HEK293 (cell line): ENCODE measurements at regions not wholly inside any gene's neighbourhood (a gene's known extent, or its start where the extent isn't known, plus 50 kb on each side); places are given as distances from the start of the nearest gene placed in this dataset.

Source experiments
- CTCF ChIA-PET: fragments of 350-600 bp; formaldehyde crosslinking; extraction: SDS; loops from one replicate; lab custom pipeline; 2021; ENCODE audit warnings: antibody characterized with exemption; lab: Yijun Ruan, JAX
- POLR2A ChIA-PET: fragments of 300-600 bp; formaldehyde crosslinking; extraction: SDS; loops from one replicate; lab custom pipeline; 2020; ENCODE audit warnings: antibody characterized with exemption, inconsistent platforms; lab: Yijun Ruan, JAX
- H3K27ac ChIP-seq: fragments of 200-500 bp; sonication (Bioruptor generic); 2 replicates; pipeline ENCODE4 v1.5.1; 2014; ENCODE audit warnings: low read depth, low read length, control low read depth, inconsistent platforms; ENCODE audit errors: extremely low read depth
- H3K36me3 ChIP-seq, 2 experiments: fragments of 200-500 bp in 1 of 2; sonication (Bioruptor generic) in 1 of 2; 1 replicate in 1 of 2; 2 replicates in 1 of 2; pipeline ENCODE4 v1.5.1; 2014 to 2017; ENCODE audit warnings: inconsistent platforms in 2 of 2, low read length in 2 of 2; ENCODE audit not compliant: control insufficient read depth in 2 of 2, insufficient read depth in 1 of 2
- H3K4me1 ChIP-seq: fragments of 200-500 bp; sonication (Bioruptor generic); 2 replicates; pipeline ENCODE4 v1.5.1; 2014; ENCODE audit warnings: mild to moderate bottlenecking, low read length, inconsistent platforms; ENCODE audit not compliant: control insufficient read depth, insufficient read depth
- H3K4me3 ChIP-seq: 2 replicates; pipeline ENCODE4 v1.5.1; 2011; ENCODE audit warnings: low read depth, mild to moderate bottlenecking, control low read depth, low read length, moderate library complexity
- H3K9me3 ChIP-seq: fragments of 200-500 bp; sonication (Bioruptor generic); 2 replicates; pipeline ENCODE4 v1.5.1; 2014; ENCODE audit warnings: low read depth, low read length, inconsistent platforms; ENCODE audit not compliant: control insufficient read depth, insufficient read depth
- AEBP2 ChIP-seq: fragments of 450-650 bp; formaldehyde crosslinking; IDR thresholded peaks from 2 replicates; pipeline ENCODE4 v1.5.1; 2016; ENCODE audit warnings: missing biosample characterization, missing genetic modification characterization, borderline replicate concordance
- GLIS1 ChIP-seq: fragments of 450-650 bp; formaldehyde crosslinking; IDR thresholded peaks from 2 replicates; pipeline ENCODE4 v1.5.1; 2016; ENCODE audit warnings: missing biosample characterization, missing genetic modification characterization
- KLF16 ChIP-seq: fragments of 450-650 bp; formaldehyde crosslinking; IDR thresholded peaks from 2 replicates; pipeline ENCODE4 v1.5.1; 2017; ENCODE audit warnings: missing biosample characterization, missing genetic modification characterization
- KLF7 ChIP-seq: fragments of 450-650 bp; formaldehyde crosslinking; IDR thresholded peaks from 2 replicates; pipeline ENCODE4 v1.5.1; 2016; ENCODE audit warnings: missing biosample characterization, missing genetic modification characterization, borderline replicate concordance
- KLF9 ChIP-seq: fragments of 450-650 bp; formaldehyde crosslinking; IDR thresholded peaks from 2 replicates; pipeline ENCODE4 v1.5.1; 2016; ENCODE audit warnings: missing biosample characterization, missing genetic modification characterization, low read depth
- PRDM10 ChIP-seq: fragments of 450-650 bp; formaldehyde crosslinking; IDR thresholded peaks from 2 replicates; pipeline ENCODE4 v1.5.1; 2016; ENCODE audit warnings: missing biosample characterization, missing genetic modification characterization
- ZBTB11 ChIP-seq: fragments of 450-650 bp; formaldehyde crosslinking; conservative IDR thresholded peaks from 2 replicates; pipeline ENCODE4 v1.5.1; 2016; ENCODE audit warnings: low read depth, missing biosample characterization, missing genetic modification characterization
- ZFHX2 ChIP-seq: fragments of 450-650 bp; formaldehyde crosslinking; conservative IDR thresholded peaks from 2 replicates; pipeline ENCODE4 v1.5.1; 2016; ENCODE audit warnings: missing biosample characterization, missing genetic modification characterization
- ZNF10 ChIP-seq: fragments of 450-650 bp; formaldehyde crosslinking; IDR thresholded peaks from 2 replicates; pipeline ENCODE4 v1.5.1; 2017; ENCODE audit warnings: missing biosample characterization, missing genetic modification characterization
- ZNF18 ChIP-seq: fragments of 450-650 bp; formaldehyde crosslinking; IDR thresholded peaks from 2 replicates; pipeline ENCODE4 v1.5.1; 2016; ENCODE audit warnings: missing biosample characterization, missing genetic modification characterization
- ZNF223 ChIP-seq: fragments of 450-650 bp; formaldehyde crosslinking; IDR thresholded peaks from 2 replicates; pipeline ENCODE4 v1.5.1; 2016; ENCODE audit warnings: missing biosample characterization, missing genetic modification characterization
- ZNF335 ChIP-seq: fragments of 450-650 bp; formaldehyde crosslinking; conservative IDR thresholded peaks from 2 replicates; pipeline ENCODE4 v1.5.1; 2016; ENCODE audit warnings: missing biosample characterization, missing genetic modification characterization
- ZNF366 ChIP-seq: fragments of 450-650 bp; formaldehyde crosslinking; conservative IDR thresholded peaks from 2 replicates; pipeline ENCODE4 v1.5.1; 2016; ENCODE audit warnings: missing biosample characterization, missing genetic modification characterization
- ZNF488 ChIP-seq: fragments of 450-650 bp; formaldehyde crosslinking; IDR thresholded peaks from 2 replicates; pipeline ENCODE4 v1.5.1; 2016; ENCODE audit warnings: missing biosample characterization, missing genetic modification characterization
- ZNF530 ChIP-seq: fragments of 450-650 bp; formaldehyde crosslinking; IDR thresholded peaks from 2 replicates; pipeline ENCODE4 v1.5.1; 2016; ENCODE audit warnings: low read depth, missing biosample characterization, missing genetic modification characterization
- ZNF596 ChIP-seq: fragments of 450-650 bp; IDR thresholded peaks from 2 replicates; pipeline ENCODE4 v1.5.0; 2018; ENCODE audit warnings: missing biosample characterization, mild to moderate bottlenecking, missing genetic modification characterization, moderate library complexity
- ZNF792 ChIP-seq: fragments of 450-650 bp; formaldehyde crosslinking; IDR thresholded peaks from 2 replicates; pipeline ENCODE4 v1.5.1; 2016; ENCODE audit warnings: missing biosample characterization, missing genetic modification characterization
- ZSCAN4 ChIP-seq: fragments of 450-650 bp; formaldehyde crosslinking; IDR thresholded peaks from 2 replicates; pipeline ENCODE4 v1.5.1; 2017; ENCODE audit warnings: missing biosample characterization, missing genetic modification characterization
- ZXDB ChIP-seq: fragments of 450-650 bp; formaldehyde crosslinking; IDR thresholded peaks from 2 replicates; pipeline ENCODE4 v1.5.1; 2016; ENCODE audit warnings: missing biosample characterization, missing genetic modification characterization

GRCh38 chr20:53873230-53873604 is 197.2 kb downstream of the BCAS1 start (continued):
- TF ChIP-seq PRDM10 (tag by site-specific recombination) (0 out of 2 replicates have a peak, but pooled peaks have one; percentile 28), ZFHX2 (tag by site-specific recombination) (no peak)

GRCh38 chr20:53872561-53873229 is 197.7 kb downstream of the BCAS1 start:
- H3K27ac ChIP-seq = no peak overlapping the region
- CTCF ChIA-PET = interaction anchor here (0.7 to 1.5 kb wide), 7 partner anchors 17 to 1563 kb away, joined by 3 to 5 read pairs (median 3); no protein-coding TSS in a partner anchor

GRCh38 chr20:53872081-53872541 is 198.3 kb downstream of the BCAS1 start:
- POLR2A ChIA-PET = no interaction called here
- Histone ChIP-seq H3K4me1 (peaks cover under 1% of the 10 kb centered on the region; the same call in 1 of the 2 replicates), H3K4me3 (no peak overlapping the region), H3K9me3 (no peaks in the 10 kb centered on the region), H3K27ac (no peak overlapping the region), H3K36me3 (no peaks in the 10 kb centered on the region)
- CTCF ChIA-PET = interaction anchor here (0.7 to 1.5 kb wide), 5 partner anchors 43 to 1562 kb away, joined by 3 to 5 read pairs (median 3); no protein-coding TSS in a partner anchor
- no peak for TF ChIP-seq ZNF792
- TF ChIP-seq GLIS1 (tag by site-specific recombination) = no peak
- no peak for TF ChIP-seq ZNF18 (tag by site-specific recombination)
- no peak for TF ChIP-seq ZBTB11 (tag by site-specific recombination)
- TF ChIP-seq KLF9 (tag by site-specific recombination) = no peak
- TF ChIP-seq ZNF223 (tag by site-specific recombination) = no peak
- TF ChIP-seq ZNF10 (tag by site-specific recombination) = no peak
- no peak for TF ChIP-seq ZNF488
- TF ChIP-seq ZXDB (tag by site-specific recombination) = no peak
- TF ChIP-seq ZNF530 (tag by site-specific recombination) = no peak

More at GRCh38 chr20:53872561-53873229, 197.7 kb downstream of the BCAS1 start:
- Histone ChIP-seq H3K9me3 (no peaks in the 10 kb centered on the region), H3K4me3 (no peak overlapping the region), H3K36me3 (no peaks in the 10 kb centered on the region), H3K4me1 (no peaks in the 10 kb centered on the region)
- POLR2A ChIA-PET = no interaction called here
- TF ChIP-seq KLF7 (no peak), AEBP2 (no peak), ZNF366 (peak; percentile 52), ZSCAN4 (tag by site-specific recombination) (peak; percentile 39; the same call in 1 of the 2 replicates), KLF16 (tag by site-specific recombination) (no peak), ZNF596 (tag by site-specific recombination) (peak; percentile 97), ZNF335 (tag by site-specific recombination) (no peak)
